Effector memory CD8-positive, alpha-beta T cell (primary cell): ENCODE measurements at regions not wholly inside any gene's neighbourhood (a gene's known extent, or its start where the extent isn't known, plus 50 kb on each side); places are given as distances from the start of the nearest gene placed in this dataset.
"Not testable (repeated sequence)": the region's sequence is repeated elsewhere in the genome, so short reads cannot be mapped to it uniquely, and the experiment has no call there.

Source experiments
- ATAC-seq: fragments of 150-1000 bp; cut with Tn5 transposase; replicated peaks from 2 replicates; pipeline ENCODE4 v1.10.0; 2021; ENCODE audit warnings: mild to moderate bottlenecking, moderate library complexity
- DNase-seq, 3 experiments: peaks; one replicate each; pipeline ENCODE4 v3.0.0; 2021
- H3K27ac Mint-ChIP-seq, 2 donors: one replicate each; pipeline ENCODE4 v1.8.0; 2022; ENCODE audit warnings: mild to moderate bottlenecking in 2 of 2, mixed read lengths in 2 of 2, moderate library complexity in 2 of 2
- H3K27me3 Mint-ChIP-seq, 2 donors: one replicate each; pipeline ENCODE4 v1.8.0; 2022; ENCODE audit warnings: mixed read lengths in 2 of 2
- H3K36me3 Mint-ChIP-seq: one replicate; pipeline ENCODE4 v1.8.0; 2022; ENCODE audit warnings: mild to moderate bottlenecking, moderate library complexity, mixed read lengths; ENCODE audit not compliant: insufficient read depth
- H3K4me1 Mint-ChIP-seq, 2 donors: one replicate each; pipeline ENCODE4 v1.8.0; 2022; ENCODE audit warnings: low read depth in 2 of 2, mixed read lengths in 2 of 2
- H3K4me3 Mint-ChIP-seq, 2 donors: one replicate each; pipeline ENCODE4 v1.8.0; 2022; ENCODE audit warnings: mild to moderate bottlenecking in 2 of 2, mixed read lengths in 2 of 2, moderate library complexity in 2 of 2
- H3K9me3 Mint-ChIP-seq, 2 donors: one replicate each; pipeline ENCODE4 v1.8.0; 2022; ENCODE audit warnings: mixed read lengths in 2 of 2

- H3K27me3 Mint-ChIP-seq, result no peaks in the 10 kb centered on the region
- ATAC-seq, result no peak
- no peak for DNase-seq
- peaks cover 0 to 3% of the 10 kb centered on the region in 2 donors for H3K9me3 Mint-ChIP-seq
- H3K27ac Mint-ChIP-seq, result peak overlapping the region in 1 of 2 donors; percentile 74
- H3K4me1 Mint-ChIP-seq, result peaks cover 21 to 53% of the 10 kb centered on the region in 2 donors
- peak overlapping the region in 1 of 2 donors; percentile 37 for H3K4me3 Mint-ChIP-seq
- peaks cover 16% of the 10 kb centered on the region for H3K36me3 Mint-ChIP-seq
Measured at GRCh38 chr20:30286157-30286556, 971.3 kb upstream of the DEFB115 start.

GRCh38 chr20:30287459-30287858 is 970.0 kb upstream of the DEFB115 start:
- Mint-ChIP-seq H3K4me3 (peak overlapping the region in 1 of 2 donors; percentile 9), H3K36me3 (peaks cover 16% of the 10 kb centered on the region), H3K27ac (peak overlapping the region in 1 of 2 donors; percentile 96), H3K4me1 (peaks cover 21 to 53% of the 10 kb centered on the region in 2 donors)
- not testable (repeated sequence) for H3K9me3 Mint-ChIP-seq, H3K27me3 Mint-ChIP-seq, ATAC-seq, DNase-seq

DNA sequence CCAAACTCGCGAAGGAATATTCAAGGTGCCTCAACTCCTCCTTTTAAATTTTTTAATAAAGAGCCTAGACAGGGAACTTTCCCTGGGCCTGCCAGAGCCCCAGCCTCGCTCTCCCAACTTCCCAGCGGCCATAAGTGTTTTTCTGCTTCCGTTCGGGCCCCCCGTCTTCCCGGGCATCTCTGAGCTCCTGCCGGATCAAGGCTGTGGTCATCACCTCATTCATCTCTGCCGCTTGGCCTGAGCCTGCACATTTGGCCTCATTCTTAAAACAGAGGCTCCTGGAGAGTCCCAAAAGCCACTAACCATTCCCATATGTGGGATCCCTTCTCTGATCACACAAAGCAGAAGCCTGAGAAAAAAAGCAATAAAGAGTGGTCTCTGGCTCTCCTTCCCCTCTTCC is 969.1 kb upstream of the DEFB115 start:
- H3K4me1 Mint-ChIP-seq, result peaks cover 17 to 47% of the 10 kb centered on the region in 2 donors
- DNase-seq, result no peak
- no peaks in the 10 kb centered on the region for H3K27me3 Mint-ChIP-seq
- H3K9me3 Mint-ChIP-seq, result peaks cover 0 to 3% of the 10 kb centered on the region in 2 donors
- peak overlapping the region; percentile 96 for H3K27ac Mint-ChIP-seq
- H3K4me3 Mint-ChIP-seq, result peak overlapping the region in 1 of 2 donors; percentile 94
- H3K36me3 Mint-ChIP-seq, result peaks cover 16% of the 10 kb centered on the region
- no peak for ATAC-seq

- not testable (repeated sequence) for H3K27me3 Mint-ChIP-seq, H3K9me3 Mint-ChIP-seq, ATAC-seq
- Mint-ChIP-seq H3K36me3 (peaks cover 10% of the 10 kb centered on the region), H3K27ac (peak overlapping the region; percentile 96), H3K4me3 (peak overlapping the region; percentile 85 to 94), H3K4me1 (peaks cover 14 to 40% of the 10 kb centered on the region in 2 donors)
- peak in 1 of 3 experiments; percentile 26 for DNase-seq
Measured at GRCh38 chr20:30289049-30289448, 968.4 kb upstream of the DEFB115 start.

GRCh38 chr20:30289711-30290141 is 967.7 kb upstream of the DEFB115 start:
- not testable (repeated sequence) for H3K9me3 Mint-ChIP-seq, H3K36me3 Mint-ChIP-seq, ATAC-seq, H3K27me3 Mint-ChIP-seq
- DNase-seq, result peak in 1 of 3 experiments; percentile 33
- Mint-ChIP-seq H3K4me1 (peaks cover 12 to 34% of the 10 kb centered on the region in 2 donors), H3K4me3 (peak overlapping the region; percentile 85 to 94), H3K27ac (peak overlapping the region; percentile 96)

- Mint-ChIP-seq H3K4me3 (peak overlapping the region; percentile 85 to 94), H3K27ac (peak overlapping the region; percentile 96), H3K27me3 (peaks cover 13 to 15% of the 10 kb centered on the region in 2 donors), H3K4me1 (peaks cover 12 to 33% of the 10 kb centered on the region in 2 donors)
- peak in 1 of 3 experiments; percentile 39 for DNase-seq
- H3K36me3 Mint-ChIP-seq, H3K9me3 Mint-ChIP-seq: not testable (repeated sequence)
- peak; percentile 54 for ATAC-seq
Measured at GRCh38 chr20:30290361-30291063, 967.0 kb upstream of the DEFB115 start.

DNA sequence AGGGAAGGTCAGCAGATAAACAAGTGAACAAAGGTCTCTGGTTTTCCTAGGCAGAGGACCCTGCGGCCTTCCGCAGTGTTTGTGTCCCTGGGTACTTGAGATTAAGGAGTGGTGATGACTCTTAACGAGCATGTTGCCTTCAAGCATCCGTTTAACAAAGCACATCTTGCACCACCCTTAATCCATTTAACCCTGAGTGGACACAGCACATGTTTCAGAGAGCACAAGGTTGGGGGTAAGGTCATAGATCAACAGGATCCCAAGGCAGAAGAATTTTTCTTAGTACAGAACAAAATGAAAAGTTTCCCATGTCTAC is 966.4 kb upstream of the DEFB115 start:
- Mint-ChIP-seq H3K27me3 (peaks cover 16 to 20% of the 10 kb centered on the region in 2 donors), H3K4me1 (peaks cover 12 to 33% of the 10 kb centered on the region in 2 donors), H3K4me3 (peak overlapping the region; percentile 85 to 94), H3K27ac (peak overlapping the region; percentile 96)
- H3K9me3 Mint-ChIP-seq, DNase-seq, ATAC-seq, H3K36me3 Mint-ChIP-seq: not testable (repeated sequence)

- H3K9me3 Mint-ChIP-seq, H3K27ac Mint-ChIP-seq, DNase-seq, H3K4me3 Mint-ChIP-seq, H3K36me3 Mint-ChIP-seq, ATAC-seq: not testable (repeated sequence)
- Mint-ChIP-seq H3K4me1 (peaks cover 12 to 33% of the 10 kb centered on the region in 2 donors), H3K27me3 (peaks cover 21 to 26% of the 10 kb centered on the region in 2 donors)
Measured at GRCh38 chr20:30291686-30292085, 965.8 kb upstream of the DEFB115 start.

GRCh38 chr20:30295396-30295795 is 962.1 kb upstream of the DEFB115 start:
- not testable (repeated sequence) for ATAC-seq, H3K36me3 Mint-ChIP-seq, H3K9me3 Mint-ChIP-seq, H3K4me3 Mint-ChIP-seq, H3K4me1 Mint-ChIP-seq, DNase-seq, H3K27ac Mint-ChIP-seq
- peaks cover 41 to 43% of the 10 kb centered on the region in 2 donors for H3K27me3 Mint-ChIP-seq

GRCh38 chr20:30295967-30296366 is 961.5 kb upstream of the DEFB115 start:
- H3K27ac Mint-ChIP-seq, ATAC-seq, H3K9me3 Mint-ChIP-seq, DNase-seq, H3K4me3 Mint-ChIP-seq, H3K4me1 Mint-ChIP-seq, H3K36me3 Mint-ChIP-seq: not testable (repeated sequence)
- H3K27me3 Mint-ChIP-seq, result peaks cover 45 to 49% of the 10 kb centered on the region in 2 donors

GRCh38 chr20:30297878-30298595 is 959.4 kb upstream of the DEFB115 start:
- H3K4me1 Mint-ChIP-seq, result peaks cover 2 to 14% of the 10 kb centered on the region in 2 donors
- not testable (repeated sequence) for H3K27ac Mint-ChIP-seq, H3K9me3 Mint-ChIP-seq, DNase-seq, ATAC-seq, H3K36me3 Mint-ChIP-seq, H3K4me3 Mint-ChIP-seq
- peaks cover 45 to 52% of the 10 kb centered on the region in 2 donors for H3K27me3 Mint-ChIP-seq

DNA sequence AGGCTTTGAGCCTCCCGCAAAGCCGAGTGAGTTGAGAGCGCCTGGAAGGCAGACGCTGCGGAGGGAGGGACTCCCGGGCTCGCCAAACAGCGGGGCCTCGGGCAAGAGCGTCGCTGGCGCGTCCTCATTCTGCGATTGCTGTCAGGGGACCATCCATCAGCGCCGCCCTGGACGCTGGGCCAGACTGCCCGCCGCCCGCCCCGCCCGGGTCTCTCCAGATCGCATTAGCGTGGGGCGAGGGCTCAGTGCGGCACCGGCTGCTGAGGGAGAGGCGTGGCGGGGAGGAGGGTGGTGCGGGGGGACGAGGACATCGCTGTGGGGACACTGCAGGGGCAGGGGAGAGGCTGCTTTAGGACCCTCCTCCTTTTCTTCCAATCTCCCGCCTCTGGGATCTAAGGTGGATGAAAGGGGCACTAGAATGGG is 957.2 kb upstream of the DEFB115 start:
- not testable (repeated sequence) for ATAC-seq, H3K36me3 Mint-ChIP-seq, H3K9me3 Mint-ChIP-seq, DNase-seq
- Mint-ChIP-seq H3K27ac (peak overlapping the region in 1 of 2 donors; percentile 18), H3K4me3 (peak overlapping the region; percentile 69 to 73), H3K4me1 (peaks cover 2 to 14% of the 10 kb centered on the region in 2 donors), H3K27me3 (peaks cover 35 to 40% of the 10 kb centered on the region in 2 donors)

DNA sequence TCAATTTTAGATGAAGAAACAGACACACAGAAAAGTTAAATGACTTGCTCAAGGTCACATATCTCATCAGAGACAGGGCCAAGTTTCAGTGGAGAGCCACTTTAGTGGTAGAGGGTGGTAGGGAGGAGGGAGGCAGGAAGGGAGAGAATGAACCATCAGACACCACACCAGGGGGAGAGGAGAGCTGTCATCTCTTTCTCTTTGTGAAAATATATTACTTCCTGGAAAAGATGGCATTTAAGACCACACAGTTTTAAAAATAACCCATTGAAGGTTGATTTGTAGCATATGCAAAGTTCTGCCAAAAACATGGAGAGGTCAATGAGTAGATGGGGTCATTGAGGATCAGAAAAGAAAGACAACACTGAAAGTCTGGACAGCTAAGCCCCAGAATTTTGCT is 954.7 kb upstream of the DEFB115 start:
- not testable (repeated sequence) for H3K36me3 Mint-ChIP-seq, DNase-seq, H3K27ac Mint-ChIP-seq, H3K4me3 Mint-ChIP-seq, H3K9me3 Mint-ChIP-seq, ATAC-seq
- H3K27me3 Mint-ChIP-seq, result peaks cover 24 to 25% of the 10 kb centered on the region in 2 donors
- peaks cover 2 to 14% of the 10 kb centered on the region in 2 donors for H3K4me1 Mint-ChIP-seq
